Ishikawa (cell line): ENCODE measurements at regions not wholly inside any gene's neighbourhood (a gene's known extent, or its start where the extent isn't known, plus 50 kb on each side); places are given as distances from the start of the nearest gene placed in this dataset.

ENCODE experiments used
- CEBPB ChIP-seq: IDR thresholded peaks from 2 replicates; pipeline ENCODE4 v1.6.1; 2012
- CREB1 ChIP-seq: IDR thresholded peaks from 2 replicates; pipeline ENCODE4 v1.6.1; 2012; ENCODE audit warnings: low read depth
- EGR1 ChIP-seq: IDR thresholded peaks from 2 replicates; pipeline ENCODE4 v1.6.1; 2012
- EP300 ChIP-seq: IDR thresholded peaks from 2 replicates; pipeline ENCODE4 v1.6.1; 2012; ENCODE audit warnings: borderline replicate concordance
- FOXM1 ChIP-seq: IDR thresholded peaks from 2 replicates; pipeline ENCODE4 v1.6.1; 2012; ENCODE audit warnings: low read depth, borderline replicate concordance
- NFIC ChIP-seq: IDR thresholded peaks from 2 replicates; pipeline ENCODE4 v1.6.1; 2012
- RAD21 ChIP-seq: IDR thresholded peaks from 2 replicates; pipeline ENCODE4 v1.6.1; 2012; ENCODE audit warnings: low read depth
- TAF1 ChIP-seq: IDR thresholded peaks from 2 replicates; pipeline ENCODE4 v1.6.1; 2012; ENCODE audit warnings: low read depth, mild to moderate bottlenecking
- TCF12 ChIP-seq: IDR thresholded peaks from 2 replicates; pipeline ENCODE4 v1.6.1; 2012; ENCODE audit warnings: low read depth
- TEAD4 ChIP-seq: IDR thresholded peaks from 2 replicates; pipeline ENCODE4 v1.6.1; 2012
- YY1 ChIP-seq: IDR thresholded peaks from 2 replicates; pipeline ENCODE4 v1.6.1; 2012; ENCODE audit warnings: low read depth
- TF ChIP-seq, protein P1 (sequence below): IDR thresholded peaks from 2 replicates; pipeline ENCODE4 v1.6.1; 2012
- TF ChIP-seq, protein P2 (sequence below): IDR thresholded peaks from 2 replicates; pipeline ENCODE4 v1.6.1; 2012
- TF ChIP-seq, protein P3 (sequence below): IDR thresholded peaks from 2 replicates; pipeline ENCODE4 v1.6.1; 2012; ENCODE audit warnings: low read depth, mild to moderate bottlenecking

DNA sequence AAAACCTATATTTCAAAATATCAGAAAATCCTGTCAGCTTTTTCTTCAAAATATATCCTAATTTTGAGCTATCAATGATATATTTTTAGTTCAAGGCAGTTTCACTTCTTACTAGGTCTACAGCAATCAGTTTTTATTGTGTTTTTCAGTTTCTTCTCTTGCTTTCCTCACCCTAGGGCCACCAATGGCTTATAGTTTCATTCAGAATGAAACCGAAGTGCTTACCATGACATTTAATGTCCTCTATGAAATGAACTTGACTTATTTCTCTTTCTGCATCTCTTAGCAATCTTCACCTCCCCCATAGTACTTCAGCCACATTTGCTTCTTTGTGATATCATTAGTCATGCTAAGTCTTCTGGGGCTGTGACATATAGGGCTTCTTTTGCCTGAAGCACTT lies 100.3 kb downstream of the ARL5B start:
- TF ChIP-seq CREB1 (no peak), YY1 (no peak), TEAD4 (no peak), RAD21 (no peak), FOXM1 (no peak), EP300 (no peak), TAF1 (no peak), EGR1 (no peak), NFIC (no peak), TCF12 (no peak), CEBPB (no peak)
- TF ChIP-seq, protein P1, sequence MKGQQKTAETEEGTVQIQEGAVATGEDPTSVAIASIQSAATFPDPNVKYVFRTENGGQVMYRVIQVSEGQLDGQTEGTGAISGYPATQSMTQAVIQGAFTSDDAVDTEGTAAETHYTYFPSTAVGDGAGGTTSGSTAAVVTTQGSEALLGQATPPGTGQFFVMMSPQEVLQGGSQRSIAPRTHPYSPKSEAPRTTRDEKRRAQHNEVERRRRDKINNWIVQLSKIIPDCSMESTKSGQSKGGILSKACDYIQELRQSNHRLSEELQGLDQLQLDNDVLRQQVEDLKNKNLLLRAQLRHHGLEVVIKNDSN, result no peak
- TF ChIP-seq, protein P2, sequence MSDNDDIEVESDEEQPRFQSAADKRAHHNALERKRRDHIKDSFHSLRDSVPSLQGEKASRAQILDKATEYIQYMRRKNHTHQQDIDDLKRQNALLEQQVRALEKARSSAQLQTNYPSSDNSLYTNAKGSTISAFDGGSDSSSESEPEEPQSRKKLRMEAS, result no peak
- TF ChIP-seq, protein P3, sequence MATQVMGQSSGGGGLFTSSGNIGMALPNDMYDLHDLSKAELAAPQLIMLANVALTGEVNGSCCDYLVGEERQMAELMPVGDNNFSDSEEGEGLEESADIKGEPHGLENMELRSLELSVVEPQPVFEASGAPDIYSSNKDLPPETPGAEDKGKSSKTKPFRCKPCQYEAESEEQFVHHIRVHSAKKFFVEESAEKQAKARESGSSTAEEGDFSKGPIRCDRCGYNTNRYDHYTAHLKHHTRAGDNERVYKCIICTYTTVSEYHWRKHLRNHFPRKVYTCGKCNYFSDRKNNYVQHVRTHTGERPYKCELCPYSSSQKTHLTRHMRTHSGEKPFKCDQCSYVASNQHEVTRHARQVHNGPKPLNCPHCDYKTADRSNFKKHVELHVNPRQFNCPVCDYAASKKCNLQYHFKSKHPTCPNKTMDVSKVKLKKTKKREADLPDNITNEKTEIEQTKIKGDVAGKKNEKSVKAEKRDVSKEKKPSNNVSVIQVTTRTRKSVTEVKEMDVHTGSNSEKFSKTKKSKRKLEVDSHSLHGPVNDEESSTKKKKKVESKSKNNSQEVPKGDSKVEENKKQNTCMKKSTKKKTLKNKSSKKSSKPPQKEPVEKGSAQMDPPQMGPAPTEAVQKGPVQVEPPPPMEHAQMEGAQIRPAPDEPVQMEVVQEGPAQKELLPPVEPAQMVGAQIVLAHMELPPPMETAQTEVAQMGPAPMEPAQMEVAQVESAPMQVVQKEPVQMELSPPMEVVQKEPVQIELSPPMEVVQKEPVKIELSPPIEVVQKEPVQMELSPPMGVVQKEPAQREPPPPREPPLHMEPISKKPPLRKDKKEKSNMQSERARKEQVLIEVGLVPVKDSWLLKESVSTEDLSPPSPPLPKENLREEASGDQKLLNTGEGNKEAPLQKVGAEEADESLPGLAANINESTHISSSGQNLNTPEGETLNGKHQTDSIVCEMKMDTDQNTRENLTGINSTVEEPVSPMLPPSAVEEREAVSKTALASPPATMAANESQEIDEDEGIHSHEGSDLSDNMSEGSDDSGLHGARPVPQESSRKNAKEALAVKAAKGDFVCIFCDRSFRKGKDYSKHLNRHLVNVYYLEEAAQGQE, result no peak
